ENCODE measurements at regions not wholly inside any gene's neighbourhood (a gene's known extent, or its start where the extent isn't known, plus 50 kb on each side); places are given as distances from the start of the nearest gene placed in this dataset.

DNA sequence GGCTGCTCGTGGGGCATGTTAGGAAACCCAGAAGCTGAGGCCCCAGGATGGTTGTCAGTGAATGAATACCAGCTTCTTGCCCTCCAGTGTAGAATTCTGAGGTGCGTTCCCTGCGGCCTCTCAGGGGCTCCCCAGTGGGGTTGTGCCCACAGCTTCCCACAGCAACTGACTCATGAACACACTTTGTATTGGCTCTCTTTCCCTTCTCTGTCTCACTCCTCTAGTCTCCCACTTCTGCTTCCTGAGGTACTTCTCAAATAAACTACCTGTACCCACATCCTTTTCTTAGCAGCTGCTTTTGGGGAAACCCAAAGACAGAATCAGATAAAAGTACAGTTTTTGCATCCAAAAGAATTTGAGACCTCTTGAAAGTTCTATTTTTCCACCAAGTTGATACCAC is 107.7 kb upstream of the JAG1 start:
- TF ChIP-seq USF2 (IDR thresholded peaks at IDR 0.05; ENCODE audit: borderline replicate concordance, low read depth, low read length) (no peak), EZH2 (IDR thresholded peaks at IDR 0.05; ENCODE audit: borderline replicate concordance, control insufficient read depth, low read depth, low read length) (no peak), GATAD2B (conservative IDR thresholded peaks at IDR 0.05; ENCODE audit: low read depth) (no peak), CTCF (IDR thresholded peaks at IDR 0.05 in 2 of 3, conservative IDR thresholded peaks at IDR 0.05 in 1 of 3; ENCODE audit: control insufficient read depth in 2 of 3, extremely low read depth in 1 of 3, insufficient read depth in 1 of 3, low read depth in 3 of 3, low read length in 3 of 3) (no peak), PAX5 (IDR thresholded peaks at IDR 0.05; ENCODE audit: borderline replicate concordance, low read depth, low read length) (no peak), SMAD1 (IDR thresholded peaks at IDR 0.05; ENCODE audit: low read depth, partially characterized antibody) (no peak), MAX (IDR thresholded peaks at IDR 0.05; ENCODE audit: low read depth, low read length) (no peak), POLR2AphosphoS2 (IDR thresholded peaks at IDR 0.05; ENCODE audit: low read depth, low read length) (no peak)

Measured in GM12878 (cell line).